Lung (tissue), 11 donors: ENCODE measurements at regions not wholly inside any gene's neighbourhood (a gene's known extent, or its start where the extent isn't known, plus 50 kb on each side); places are given as distances from the start of the nearest gene placed in this dataset.

Source experiments
- ATAC-seq: fragments of 200-7000 bp; cut with Tn5 transposase; one replicate; pipeline ENCODE4 v1.9.1; 2020; ENCODE audit warnings: moderate number of reproducible peaks; ENCODE audit not compliant: insufficient read depth, low FRiP score
- DNase-seq, 3 donors: peaks; one replicate each; pipeline ENCODE4 v3.0.0-alpha.2; 2013 to 2017
- H3K27ac ChIP-seq, 2 donors: one replicate each; pipeline ENCODE4 v1.5.1; 2013; ENCODE audit warnings: mild to moderate bottlenecking in 2 of 2, moderate library complexity in 2 of 2, control low read depth in 1 of 2, inconsistent platforms in 1 of 2, low read depth in 1 of 2, low read length in 1 of 2
- H3K27me3 ChIP-seq, 3 donors: one replicate each; pipeline ENCODE4 v1.5.1; 2013; ENCODE audit warnings: low read length in 2 of 3; ENCODE audit not compliant: control insufficient read depth in 3 of 3, insufficient read depth in 3 of 3
- H3K36me3 ChIP-seq, 4 donors: one replicate each; pipeline ENCODE4 v1.5.1; 2013; ENCODE audit warnings: low read length in 4 of 4, mild to moderate bottlenecking in 1 of 4, moderate library complexity in 1 of 4; ENCODE audit not compliant: control insufficient read depth in 4 of 4, insufficient read depth in 4 of 4
- H3K4me1 ChIP-seq, 5 donors: one replicate each; pipeline ENCODE4 v1.5.1; 2013; ENCODE audit warnings: low read length in 5 of 5, mild to moderate bottlenecking in 2 of 5, moderate library complexity in 1 of 5; ENCODE audit not compliant: control insufficient read depth in 5 of 5, insufficient read depth in 5 of 5
- H3K4me3 ChIP-seq: one replicate; pipeline ENCODE4 v1.5.1; 2013; ENCODE audit warnings: mild to moderate bottlenecking, control low read depth, moderate library complexity
- H3K9ac ChIP-seq, 2 donors: one replicate each; pipeline ENCODE4 v1.5.1; 2013; ENCODE audit warnings: low read length in 2 of 2, control low read depth in 1 of 2; ENCODE audit not compliant: insufficient read depth in 1 of 2
- H3K9me3 ChIP-seq, 4 donors: one replicate each; pipeline ENCODE4 v1.5.1; 2013; ENCODE audit warnings: low read length in 3 of 4, mild to moderate bottlenecking in 1 of 4, moderate library complexity in 1 of 4; ENCODE audit not compliant: control insufficient read depth in 4 of 4, insufficient read depth in 3 of 4
- CTCF ChIP-seq: IDR thresholded peaks from 2 replicates; pipeline ENCODE4 v1.5.1; 2012; ENCODE audit warnings: mild to moderate bottlenecking; ENCODE audit errors: control extremely low read depth, extremely low read depth
- WGBS, 2 donors: extraction: QIAGEN DNeasy Blood & Tissue Kit; methylation state at CpG; one replicate each; pipeline ENCODE4 v1.1.7; 2013; 5-methylcytosine and 5-hydroxymethylcytosine counted together
- donor health status: control.
- donor health status: control.
- donor health status: Bipolar disorder and iron deficiency.
- donor health status: healthy.
- donor health status: DM: yes; HTN: yes; CAD: no.

- Histone ChIP-seq H3K9ac (no peak overlapping the region), H3K27ac (no peak overlapping the region), H3K9me3 (peaks cover 0 to 3% (median 0%) of the 10 kb centered on the region in 4 donors), H3K4me1 (no peaks in the 10 kb centered on the region), H3K4me3 (no peak overlapping the region), H3K36me3 (no peaks in the 10 kb centered on the region), H3K27me3 (no peaks in the 10 kb centered on the region)
- TF ChIP-seq CTCF, result no peak
- no peak for ATAC-seq
- no peak for DNase-seq
- 78 to 82% methylated on average over 1 of the region's 1 CpG for WGBS, 2 donors
These were observed 308.3 kb downstream of the RAB38 start for GRCh38 chr11:87866951-87867350.

- H3K9me3 ChIP-seq, result peaks cover 0 to 3% (median 0%) of the 10 kb centered on the region in 4 donors
- WGBS, 2 donors, result 76% methylated on average over 4 of the region's 4 CpGs
- H3K36me3 ChIP-seq, result no peaks in the 10 kb centered on the region
- H3K27ac ChIP-seq, result no peak overlapping the region
- H3K27me3 ChIP-seq, result no peaks in the 10 kb centered on the region
- ATAC-seq, result no peak
- peaks cover 0 to 6% (median 0%) of the 10 kb centered on the region in 5 donors for H3K4me1 ChIP-seq
- H3K4me3 ChIP-seq, result no peak overlapping the region
- H3K9ac ChIP-seq, result no peak overlapping the region
- DNase-seq, result no peak
- no peak for TF ChIP-seq CTCF
These were observed 314.2 kb downstream of the RAB38 start for GRCh38 chr11:87861030-87861429.

- Histone ChIP-seq H3K9ac (no peak overlapping the region), H3K9me3 (peaks cover 0 to 3% (median 0%) of the 10 kb centered on the region in 4 donors), H3K27me3 (no peaks in the 10 kb centered on the region), H3K36me3 (no peaks in the 10 kb centered on the region), H3K4me3 (no peak overlapping the region), H3K4me1 (peaks cover 0 to 6% (median 0%) of the 10 kb centered on the region in 5 donors), H3K27ac (no peak overlapping the region)
- 45 to 70% methylated on average over 1 of the region's 1 CpG for WGBS, 2 donors
- ATAC-seq, result no peak
- TF ChIP-seq CTCF, result no peak
- peak in 2 of 3 donors; percentile 11 to 55 for DNase-seq
These were observed 315.6 kb downstream of the RAB38 start for GRCh38 chr11:87859636-87860035.

- no peak for ATAC-seq
- no peak overlapping the region for H3K27ac ChIP-seq
- WGBS, 2 donors, result 74 to 96% methylated on average over 1 of the region's 1 CpG
- no peak overlapping the region for H3K4me3 ChIP-seq
- no peaks in the 10 kb centered on the region for H3K4me1 ChIP-seq
- no peaks in the 10 kb centered on the region for H3K27me3 ChIP-seq
- no peak overlapping the region for H3K9ac ChIP-seq
- no peak for DNase-seq
- no peaks in the 10 kb centered on the region for H3K36me3 ChIP-seq
- H3K9me3 ChIP-seq, result no peaks in the 10 kb centered on the region
- no peak for TF ChIP-seq CTCF
These were observed 323.4 kb downstream of the RAB38 start for GRCh38 chr11:87851827-87852226.
